A673 (cell line): ENCODE measurements at regions not wholly inside any gene's neighbourhood (a gene's known extent, or its start where the extent isn't known, plus 50 kb on each side); places are given as distances from the start of the nearest gene placed in this dataset.

Source experiments
- BruUV-seq: library from RNA; stranded (reverse); fragments of 400-500 nt; replicated peaks from 2 replicates; lab custom pipeline; 2021; lab: Mats Ljungman, UMichigan
- CTCF ChIA-PET: fragments of 300-600 bp; sonication (Branson Sonifier 250); formaldehyde crosslinking; loops from one replicate; lab custom pipeline; 2022; ENCODE audit warnings: antibody characterized with exemption; lab: Charles Lee
- POLR2A ChIA-PET: fragments of 300-600 bp; sonication (Branson Sonifier 250); formaldehyde crosslinking; loops from one replicate; lab custom pipeline; 2022; ENCODE audit warnings: antibody characterized with exemption; ENCODE audit not compliant: low non-redundant PET; lab: Charles Lee
- DNase-seq: peaks from one replicate; pipeline ENCODE4 v3.0.0-alpha.2; 2015; ENCODE audit warnings: low spot score
- H3K27ac ChIP-seq: fragments of 200-600 bp; sonication (generic); 2 replicates; pipeline ENCODE4 v1.5.1; 2016; ENCODE audit warnings: mixed run types, low read depth, mild to moderate bottlenecking, mixed read lengths, antibody characterized with exemption, low read length; ENCODE audit not compliant: poor library complexity, severe bottlenecking
- H3K27me3 ChIP-seq: fragments of 200-600 bp; sonication (generic); replicated peaks from 2 replicates; pipeline ENCODE4 v1.6.1; 2017; ENCODE audit warnings: mixed run types, low read depth, mild to moderate bottlenecking, mixed read lengths, antibody characterized with exemption, low read length; ENCODE audit not compliant: insufficient read depth, poor library complexity
- H3K36me3 ChIP-seq: fragments of 200-600 bp; sonication (generic); 2 replicates; pipeline ENCODE4 v1.6.1; 2016; ENCODE audit warnings: mixed run types, mild to moderate bottlenecking, mixed read lengths, antibody characterized with exemption, low read length; ENCODE audit not compliant: insufficient read depth, poor library complexity, severe bottlenecking
- H3K4me1 ChIP-seq: fragments of 200-600 bp; sonication (generic); 2 replicates; pipeline ENCODE4 v1.6.1; 2017; ENCODE audit warnings: mixed run types, mild to moderate bottlenecking, mixed read lengths, antibody characterized with exemption, low read length; ENCODE audit not compliant: insufficient read depth, poor library complexity, severe bottlenecking
- H3K4me3 ChIP-seq: fragments of 200-600 bp; sonication (generic); 2 replicates; pipeline ENCODE4 v1.5.1; 2016; ENCODE audit warnings: low read depth, mixed run types, mild to moderate bottlenecking, mixed read lengths, low read length; ENCODE audit not compliant: poor library complexity, severe bottlenecking
- H3K9me3 ChIP-seq: fragments of 200-600 bp; sonication (generic); 2 replicates; pipeline ENCODE4 v1.6.1; 2016; ENCODE audit warnings: mixed run types, low read depth, mild to moderate bottlenecking, mixed read lengths, antibody characterized with exemption, low read length; ENCODE audit not compliant: poor library complexity, severe bottlenecking
- CTCF ChIP-seq: fragments of 300-800, 200-600 bp; sonication (generic); conservative IDR thresholded peaks from 2 replicates; pipeline ENCODE4 v1.5.1; 2017; ENCODE audit warnings: low read depth, mild to moderate bottlenecking, antibody characterized with exemption, low read length, moderate library complexity, mixed read lengths
- EZH2 ChIP-seq: fragments of 200-600 bp; sonication (generic); IDR thresholded peaks from 2 replicates; pipeline ENCODE4 v1.6.1; 2017; ENCODE audit warnings: borderline replicate concordance, low read depth, mild to moderate bottlenecking, mixed read lengths, antibody characterized with exemption, low read length; ENCODE audit not compliant: poor library complexity, severe bottlenecking
- intact Hi-C: fragments of 100-400 bp; cut with micrococcal nuclease; formaldehyde crosslinking; loops from one replicate; pipeline ENCODE4 v1.10.0; 2022; ENCODE audit not compliant: unreplicated experiment

- CTCF ChIA-PET, result no interaction called here
- H3K27me3 ChIP-seq, result no peaks in the 10 kb centered on the region
- no peaks in the 10 kb centered on the region for H3K36me3 ChIP-seq
- intact Hi-C loops, result no loop called here
- peaks cover 18% of the 10 kb centered on the region for H3K4me1 ChIP-seq
- H3K9me3 ChIP-seq, result no peaks in the 10 kb centered on the region
- no peak overlapping the region for H3K4me3 ChIP-seq
- no TSS peak for BruUV-seq
- TF ChIP-seq EZH2 (no peak), CTCF (no peak)
- DNase-seq, result no peak
- POLR2A ChIA-PET, result no interaction called here
- no peak overlapping the region for H3K27ac ChIP-seq
Observed at GRCh38 chr6:15875797-15876196, 213.0 kb upstream of the DTNBP1 start.

GRCh38 chr6:15874821-15875220, 212.0 kb upstream of the DTNBP1 start:
- BruUV-seq, result no TSS peak
- POLR2A ChIA-PET, result no interaction called here
- Histone ChIP-seq H3K36me3 (no peaks in the 10 kb centered on the region), H3K4me1 (peaks cover 11% of the 10 kb centered on the region), H3K27me3 (no peaks in the 10 kb centered on the region), H3K9me3 (no peaks in the 10 kb centered on the region), H3K4me3 (no peak overlapping the region), H3K27ac (no peak overlapping the region)
- intact Hi-C loops, result no loop called here
- DNase-seq, result no peak
- TF ChIP-seq CTCF (no peak), EZH2 (no peak)
- CTCF ChIA-PET, result no interaction called here

- no peaks in the 10 kb centered on the region for H3K9me3 ChIP-seq
- H3K36me3 ChIP-seq, result no peaks in the 10 kb centered on the region
- no peak for DNase-seq
- TF ChIP-seq CTCF, result no peak
- POLR2A ChIA-PET, result no interaction called here
- intact Hi-C loops, result no loop called here
- no peak overlapping the region for H3K27ac ChIP-seq
- CTCF ChIA-PET, result no interaction called here
- H3K4me1 ChIP-seq, result peaks cover 6% of the 10 kb centered on the region
- H3K4me3 ChIP-seq, result no peak overlapping the region
- no peaks in the 10 kb centered on the region for H3K27me3 ChIP-seq
- BruUV-seq, result no TSS peak
Observed at GRCh38 chr6:15874326-15874725, 211.5 kb upstream of the DTNBP1 start.
